ENCODE measurements at regions not wholly inside any gene's neighbourhood (a gene's known extent, or its start where the extent isn't known, plus 50 kb on each side); places are given as distances from the start of the nearest gene placed in this dataset.

DNA sequence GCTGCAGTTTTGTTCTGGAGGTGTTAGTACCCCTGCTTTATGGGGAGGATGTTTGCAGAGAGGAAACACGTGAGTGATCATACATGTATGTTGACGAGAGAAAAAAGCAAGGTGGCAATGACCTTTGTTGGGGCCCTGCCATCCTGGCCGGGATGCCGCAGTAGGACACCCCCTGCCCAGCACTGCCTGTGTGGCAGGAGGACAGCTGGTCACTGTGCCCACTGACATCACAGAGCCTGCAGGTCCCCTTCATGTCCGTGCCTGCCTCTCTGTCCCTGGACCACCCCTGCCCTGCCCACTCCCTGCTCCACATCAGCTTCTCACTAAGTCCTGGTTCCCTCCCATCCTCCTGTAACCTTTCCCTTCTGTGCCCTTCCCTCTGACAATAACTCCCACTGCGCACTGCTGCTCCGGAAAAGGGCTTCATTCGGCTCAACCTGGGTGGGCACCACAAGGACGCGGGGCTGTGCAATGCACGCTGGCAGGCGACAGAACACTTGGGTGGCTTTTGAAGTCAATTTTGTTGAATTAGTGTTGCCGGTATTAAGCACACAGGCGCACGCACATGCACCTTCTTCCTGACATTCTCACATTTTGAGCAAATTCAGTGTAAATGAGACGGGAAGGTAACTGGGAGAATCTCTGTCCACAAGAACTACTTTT is 51.5 kb upstream of the TWIST2 start:
- DNase-seq = no peak

GRCh38 chr2:238797537-238797936 is 50.3 kb upstream of the TWIST2 start:
- no peak for DNase-seq
